HG02938 (cell line): ENCODE measurements at regions not wholly inside any gene's neighbourhood (a gene's known extent, or its start where the extent isn't known, plus 50 kb on each side); places are given as distances from the start of the nearest gene placed in this dataset.
"Not testable (repeated sequence)": the region's sequence is repeated elsewhere in the genome, so short reads cannot be mapped to it uniquely, and the experiment has no call there.

ENCODE experiments used
- ATAC-seq: cut with Tn5 transposase; IDR thresholded peaks from one replicate; pipeline ENCODE4 v1.9.1; 2021; ENCODE audit warnings: mild to moderate bottlenecking, moderate library complexity; ENCODE audit not compliant: unreplicated experiment

- ATAC-seq: no peak
Observed at GRCh38 chr14:22344673-22345072, 244.4 kb downstream of the DAD1 start.

- not testable (repeated sequence) for ATAC-seq
Observed at GRCh38 chr14:22344209-22344608, 244.8 kb downstream of the DAD1 start.

GRCh38 chr14:22341049-22341448 is 248.0 kb downstream of the DAD1 start:
- no peak for ATAC-seq

- ATAC-seq: no peak
Observed at GRCh38 chr14:22338917-22339715, 249.9 kb downstream of the DAD1 start.

- no peak for ATAC-seq
Observed at GRCh38 chr14:22338381-22338780, 250.6 kb downstream of the DAD1 start.

- no peak for ATAC-seq
Observed at GRCh38 chr14:22337938-22338337, 251.1 kb downstream of the DAD1 start.

- ATAC-seq: no peak
Observed at GRCh38 chr14:22337521-22337920, 251.5 kb downstream of the DAD1 start.

- ATAC-seq: no peak
Observed at GRCh38 chr14:22336031-22336430, 253.0 kb downstream of the DAD1 start.

- no peak for ATAC-seq
Observed at GRCh38 chr14:22334627-22335026, 254.4 kb downstream of the DAD1 start.

- no peak for ATAC-seq
Observed at GRCh38 chr14:22334275-22334577, 254.8 kb downstream of the DAD1 start.

- ATAC-seq: no peak
Observed at GRCh38 chr14:22333422-22334274, 255.4 kb downstream of the DAD1 start.

GRCh38 chr14:22332686-22333421 is 256.2 kb downstream of the DAD1 start:
- ATAC-seq: no peak

GRCh38 chr14:22329371-22329770 is 259.7 kb downstream of the DAD1 start:
- ATAC-seq: no peak

- ATAC-seq: no peak
Observed at GRCh38 chr14:22325676-22326400, 263.2 kb downstream of the DAD1 start.

- ATAC-seq: no peak
Observed at GRCh38 chr14:22320362-22320750, 268.7 kb downstream of the DAD1 start.

- peak; percentile 49 for ATAC-seq
Observed at GRCh38 chr14:22319526-22320361, 269.3 kb downstream of the DAD1 start.

GRCh38 chr14:22318951-22319350 is 270.1 kb downstream of the DAD1 start:
- ATAC-seq: no peak

GRCh38 chr14:22316473-22316872 is 272.6 kb downstream of the DAD1 start:
- ATAC-seq: no peak

- ATAC-seq: no peak
Observed at GRCh38 chr14:22315336-22315735, 273.7 kb downstream of the DAD1 start.
